HG02623 (cell line): ENCODE measurements at regions not wholly inside any gene's neighbourhood (a gene's known extent, or its start where the extent isn't known, plus 50 kb on each side); places are given as distances from the start of the nearest gene placed in this dataset.

ENCODE experiments used
- ATAC-seq: cut with Tn5 transposase; IDR thresholded peaks from one replicate; pipeline ENCODE4 v1.9.1; 2021; ENCODE audit warnings: moderate library complexity; ENCODE audit not compliant: unreplicated experiment

GRCh38 chr7:153422291-153423209, 629.6 kb upstream of the DPP6 start:
- ATAC-seq = no peak

GRCh38 chr7:153423210-153423590, 629.0 kb upstream of the DPP6 start:
- no peak for ATAC-seq

- ATAC-seq = no peak
Observed at GRCh38 chr7:153430931-153431330, 621.3 kb upstream of the DPP6 start.

DNA sequence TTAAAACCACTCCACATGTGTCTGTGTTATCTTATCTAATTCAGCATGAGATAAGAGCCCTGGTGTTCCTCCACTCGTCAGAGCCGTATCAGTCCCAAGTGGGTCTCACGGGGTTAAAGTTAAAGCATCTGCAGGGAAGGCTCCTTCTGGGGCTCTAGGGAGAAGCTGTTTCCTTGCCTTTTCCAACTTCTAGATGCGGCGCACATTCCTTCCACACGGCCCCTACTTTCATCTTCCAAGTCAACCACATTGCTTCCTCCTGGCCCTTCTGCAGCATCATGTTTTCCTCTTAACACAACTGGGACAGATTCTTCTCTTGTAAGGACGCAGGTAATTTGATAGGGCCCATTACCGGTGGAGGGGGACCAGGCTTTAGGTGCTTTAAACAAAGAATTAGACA, 620.1 kb upstream of the DPP6 start:
- ATAC-seq = no peak

GRCh38 chr7:153433223-153433622, 619.0 kb upstream of the DPP6 start:
- ATAC-seq = no peak

DNA sequence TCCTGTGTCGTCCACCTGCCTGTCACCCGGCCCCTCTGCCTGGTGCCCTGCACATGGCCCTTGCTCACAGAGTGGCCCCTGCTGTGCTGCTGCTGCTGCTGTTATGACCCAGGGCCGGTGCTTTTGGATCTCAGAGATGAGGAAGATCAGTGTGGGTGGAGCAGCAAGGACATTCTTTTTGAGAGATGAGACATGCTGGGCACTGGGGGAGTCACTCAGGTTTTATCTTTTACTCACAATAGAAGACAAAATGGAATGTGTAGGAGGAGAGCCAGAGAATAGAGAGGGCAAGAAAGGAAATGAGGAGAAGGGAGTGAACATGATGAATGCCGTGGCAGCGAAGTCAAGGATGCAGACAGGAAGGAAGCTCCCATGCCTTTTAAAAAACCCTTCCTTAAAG, 611.5 kb upstream of the DPP6 start:
- no peak for ATAC-seq

DNA sequence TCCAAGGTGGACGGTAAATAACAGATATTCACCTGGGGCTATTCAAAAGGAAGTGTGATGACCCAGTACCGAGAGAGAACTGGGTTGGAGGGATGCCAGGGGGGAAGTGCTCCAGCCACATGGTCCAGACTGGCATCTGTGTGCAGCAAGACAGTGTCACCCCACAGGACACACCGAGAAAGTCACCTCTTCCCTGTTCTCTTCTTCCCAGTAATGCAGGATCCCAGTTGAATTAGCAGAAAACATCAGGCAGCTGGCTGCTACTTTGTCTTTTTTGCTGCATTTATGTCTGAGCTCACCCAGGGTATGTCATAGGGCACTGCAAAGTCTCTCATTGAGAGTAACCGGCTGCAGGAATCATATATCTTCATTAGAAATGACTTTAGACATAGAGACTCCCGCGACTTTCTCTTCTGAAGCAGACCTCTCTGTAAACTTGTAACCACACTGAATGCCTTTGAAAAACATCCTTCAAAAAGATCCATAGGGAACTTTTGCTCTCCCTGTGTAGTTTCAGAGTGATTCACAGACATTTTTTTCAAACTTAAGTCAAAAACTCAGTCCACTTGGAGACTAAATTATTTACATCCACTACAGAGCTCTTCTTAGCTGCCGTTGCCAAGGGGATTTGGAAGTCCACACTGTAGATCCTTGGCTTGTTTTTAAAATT, 609.0 kb upstream of the DPP6 start:
- ATAC-seq = no peak

- no peak for ATAC-seq
Observed at GRCh38 chr7:153444641-153445040, 607.6 kb upstream of the DPP6 start.

DNA sequence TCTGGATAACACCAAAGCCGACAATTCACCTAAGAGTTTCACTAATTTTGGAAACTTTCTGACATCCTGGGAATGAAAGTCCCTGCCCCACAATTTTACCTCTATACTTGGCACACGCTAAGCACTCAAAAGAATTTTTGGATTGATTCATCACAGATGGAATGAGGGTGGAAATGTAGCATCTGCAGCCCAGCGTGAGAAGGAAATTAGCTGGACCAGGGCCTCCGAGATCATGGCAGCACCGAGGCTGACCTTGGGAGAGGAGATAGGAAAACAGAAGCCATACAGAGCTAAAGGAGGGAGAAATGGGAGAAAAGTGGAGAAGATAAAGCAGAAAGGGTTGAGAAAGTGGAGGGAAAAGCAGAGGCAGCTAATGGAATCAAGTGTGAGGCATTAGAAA, 606.6 kb upstream of the DPP6 start:
- ATAC-seq = no peak

- ATAC-seq = no peak
Observed at GRCh38 chr7:153446490-153446889, 605.7 kb upstream of the DPP6 start.

DNA sequence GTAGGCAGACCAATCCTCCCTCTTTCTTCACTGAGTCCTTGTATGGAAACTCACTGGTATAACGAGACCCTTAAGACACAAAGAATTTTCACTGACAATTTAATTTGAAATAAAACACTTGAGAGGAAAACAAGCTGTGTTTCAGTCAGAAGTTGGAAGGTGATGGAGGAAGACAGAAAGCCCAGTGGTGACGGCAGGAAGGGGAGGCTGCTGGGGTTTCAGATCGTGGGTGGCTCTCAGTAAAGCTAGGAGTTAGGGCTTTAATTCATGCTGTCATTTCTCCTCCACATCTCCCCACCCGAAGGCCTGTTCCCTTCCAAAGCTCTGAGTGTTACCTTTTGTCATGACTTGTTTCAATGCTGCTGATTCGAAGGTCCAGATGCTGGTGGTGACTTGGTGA, 605.2 kb upstream of the DPP6 start:
- ATAC-seq = no peak

- no peak for ATAC-seq
Observed at GRCh38 chr7:153452661-153453060, 599.5 kb upstream of the DPP6 start.

- ATAC-seq = no peak
Observed at GRCh38 chr7:153454306-153454705, 597.9 kb upstream of the DPP6 start.

GRCh38 chr7:153457746-153458145, 594.5 kb upstream of the DPP6 start:
- no peak for ATAC-seq

GRCh38 chr7:153470004-153470671, 582.1 kb upstream of the DPP6 start:
- ATAC-seq = no peak

- no peak for ATAC-seq
Observed at GRCh38 chr7:153472516-153472915, 579.7 kb upstream of the DPP6 start.

GRCh38 chr7:153473185-153473584, 579.0 kb upstream of the DPP6 start:
- ATAC-seq = no peak

GRCh38 chr7:153475239-153475638, 577.0 kb upstream of the DPP6 start:
- no peak for ATAC-seq

DNA sequence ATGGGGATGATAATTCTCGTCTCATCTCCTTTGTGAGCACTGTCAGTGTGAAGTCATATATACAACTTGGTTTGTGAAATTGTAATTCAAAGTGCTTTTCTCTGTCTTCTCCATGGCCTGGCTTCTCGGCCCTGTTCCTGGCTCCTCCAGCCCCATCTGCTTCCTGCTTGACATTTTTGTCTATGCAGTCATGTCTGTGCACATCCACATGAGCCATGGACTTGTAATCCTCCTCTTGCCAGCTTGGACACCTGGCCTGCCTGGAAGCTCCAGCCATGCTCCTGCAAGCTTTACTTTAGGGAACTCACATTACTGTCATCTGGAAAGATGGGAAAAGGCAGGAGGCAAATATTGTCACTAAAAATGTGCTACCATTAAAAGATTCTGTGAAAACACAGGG, 576.0 kb upstream of the DPP6 start:
- ATAC-seq = no peak

- ATAC-seq = no peak
Observed at GRCh38 chr7:153496257-153496656, 555.9 kb upstream of the DPP6 start.

- ATAC-seq = no peak
Observed at GRCh38 chr7:153503093-153503492, 549.1 kb upstream of the DPP6 start.
